Activated CD4-positive, alpha-beta T cell treated with anti-CD3 and anti-CD28 coated beads, Interleukin-2, amount 50 U/mL, for 48 hours (primary cell): ENCODE measurements at regions not wholly inside any gene's neighbourhood (a gene's known extent, or its start where the extent isn't known, plus 50 kb on each side); places are given as distances from the start of the nearest gene placed in this dataset.

ENCODE experiments used
- DNase-seq, 2 experiments: peaks; one replicate each; pipeline ENCODE4 v3.0.0-alpha.2; 2020

DNA sequence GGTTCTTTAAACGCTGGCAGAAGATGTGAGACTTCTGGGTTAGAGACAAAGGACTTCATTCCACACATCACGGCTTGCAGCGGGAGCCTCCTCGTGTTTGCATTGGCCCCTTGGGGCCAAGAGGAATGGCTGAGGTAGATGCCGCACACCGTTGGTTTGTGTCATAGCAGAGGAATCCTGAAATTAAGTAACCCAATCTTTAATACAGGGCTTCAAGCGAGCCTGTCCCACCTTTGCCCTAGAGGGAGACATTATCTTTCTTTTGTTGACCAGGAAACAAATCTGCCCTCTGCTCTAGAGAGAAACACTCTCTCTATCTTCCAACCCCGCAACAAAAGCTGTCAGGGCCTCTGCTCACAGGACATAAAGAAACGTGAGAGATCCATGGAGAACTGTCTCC, 277.5 kb upstream of the ZFP64 start:
- no peak for DNase-seq

DNA sequence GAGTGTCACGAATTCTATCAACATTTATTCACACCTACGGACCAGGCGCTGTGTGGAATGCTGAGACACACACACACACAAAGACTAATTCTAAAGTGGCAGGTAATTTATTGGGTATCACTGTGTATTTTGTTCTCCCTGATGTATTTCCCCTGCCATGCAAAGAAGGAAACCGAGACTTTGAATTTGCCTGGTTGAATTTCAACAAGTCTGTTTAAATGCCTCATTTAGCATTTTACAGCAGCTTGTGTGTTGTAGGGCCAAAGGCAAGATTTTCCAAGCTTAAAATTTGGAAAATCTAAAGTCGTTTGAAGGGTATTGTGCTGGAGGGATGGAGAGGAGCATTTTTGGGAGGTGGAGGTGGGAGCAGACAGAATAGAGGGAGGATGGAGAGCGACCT, 274.4 kb upstream of the ZFP64 start:
- DNase-seq = no peak

DNA sequence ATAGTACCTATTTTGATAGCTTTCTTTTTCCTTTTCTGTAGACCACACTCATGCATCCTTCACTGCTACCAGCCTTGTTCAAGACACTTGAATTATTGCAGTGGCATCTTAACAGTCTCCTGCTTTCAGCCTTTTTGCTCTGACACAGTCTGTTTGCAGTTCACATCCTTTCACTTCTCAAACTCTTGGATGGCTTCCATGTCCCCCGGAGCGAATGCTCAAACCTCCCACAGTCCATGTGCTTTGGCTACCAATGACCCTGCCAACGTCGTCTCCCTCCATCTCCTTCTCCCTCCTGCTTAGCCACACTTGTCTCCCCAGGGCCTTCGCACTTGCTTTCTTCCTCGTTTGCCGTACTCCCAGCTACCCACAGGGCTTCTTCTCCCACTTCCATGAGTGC, 270.0 kb upstream of the ZFP64 start:
- DNase-seq = no peak

DNA sequence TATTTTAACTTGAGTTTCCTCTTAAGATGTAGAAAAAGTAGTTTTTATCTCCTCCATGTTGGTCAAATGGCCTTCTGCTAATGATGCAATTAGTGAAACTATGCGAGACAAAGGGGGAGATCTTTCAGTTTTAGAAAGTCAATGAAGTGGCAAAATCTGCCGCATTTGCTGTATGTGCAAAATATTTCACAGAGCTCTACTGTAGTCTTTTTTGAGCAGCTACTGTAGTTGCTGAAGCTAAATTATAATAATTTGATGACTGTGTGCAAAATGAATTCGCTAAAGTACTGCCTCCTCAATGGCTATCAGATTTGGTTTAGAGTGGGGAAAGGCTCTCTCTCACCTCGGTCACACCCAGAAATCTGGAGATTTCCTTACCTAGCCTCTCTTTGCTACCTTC, 267.6 kb upstream of the ZFP64 start:
- DNase-seq = no peak

DNA sequence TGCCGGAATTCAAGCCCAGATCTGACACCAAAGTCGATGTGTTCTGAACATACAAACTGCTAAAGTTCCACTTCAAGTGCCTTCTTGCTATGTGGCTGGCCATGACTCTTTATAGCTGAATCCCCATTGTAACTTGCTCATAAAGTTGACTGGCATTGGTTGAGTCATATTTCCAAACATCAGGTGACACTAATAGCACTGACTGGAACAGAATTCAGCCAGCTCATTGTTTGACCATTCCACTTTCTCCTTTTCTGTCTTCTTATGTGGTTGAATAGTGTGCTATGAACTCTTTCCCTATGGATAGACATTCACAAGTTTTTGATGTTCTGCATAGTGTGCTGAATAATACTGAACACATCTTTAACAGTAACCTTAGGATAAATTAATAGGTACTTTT, 266.2 kb upstream of the ZFP64 start:
- no peak for DNase-seq

DNA sequence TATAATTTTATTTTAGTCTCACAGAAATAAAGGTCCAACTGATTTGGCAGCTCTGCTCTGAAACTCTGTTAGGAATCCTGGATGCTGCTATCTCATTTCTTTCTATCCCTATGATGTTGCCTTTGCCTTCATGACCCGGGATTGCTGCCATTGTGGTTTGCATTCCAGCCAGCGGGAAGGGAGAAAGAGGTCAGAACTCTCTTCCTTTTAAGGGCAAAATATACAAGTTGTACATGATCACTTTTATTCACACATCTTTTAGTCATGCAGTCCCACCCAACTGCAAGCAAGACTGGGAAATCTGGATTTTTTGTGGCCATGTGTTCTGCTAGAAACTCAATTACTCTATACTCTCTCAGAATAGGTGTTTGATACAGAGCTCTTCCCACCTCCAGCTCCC, 263.1 kb upstream of the ZFP64 start:
- DNase-seq = no peak

DNA sequence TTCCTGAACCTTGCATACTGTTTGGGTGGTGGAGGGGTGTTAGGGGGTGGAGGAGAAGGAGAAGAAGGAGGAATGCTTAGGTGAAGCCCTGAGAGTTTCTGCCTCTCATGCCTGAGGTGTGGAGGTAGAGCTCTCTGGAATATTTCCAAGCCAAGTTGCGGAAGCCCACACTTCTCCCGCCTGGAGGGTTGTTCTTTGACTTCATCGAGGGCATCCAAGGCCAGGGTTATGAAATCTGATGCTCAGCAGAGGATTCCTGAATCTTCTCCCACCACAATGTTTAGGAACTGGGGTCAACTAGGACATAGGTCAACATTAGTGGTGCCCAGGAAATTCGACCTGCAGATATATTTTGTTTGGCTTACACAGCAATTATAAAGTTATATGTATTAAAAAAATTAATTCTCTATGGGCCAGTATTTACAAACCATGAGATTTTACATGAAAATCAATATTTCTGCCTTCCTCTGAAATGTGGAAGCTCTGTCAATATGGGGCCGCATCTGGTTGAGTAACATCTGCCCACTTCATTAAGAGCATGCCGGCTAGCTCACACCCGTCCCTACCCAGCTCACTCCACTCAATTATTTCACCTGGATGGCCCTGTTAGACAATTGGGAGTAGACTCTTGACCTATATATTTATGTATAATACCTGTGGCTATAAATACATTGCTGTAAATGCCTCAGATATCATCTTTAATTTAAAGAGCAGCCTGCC, 257.1 kb upstream of the ZFP64 start:
- DNase-seq = no peak

DNA sequence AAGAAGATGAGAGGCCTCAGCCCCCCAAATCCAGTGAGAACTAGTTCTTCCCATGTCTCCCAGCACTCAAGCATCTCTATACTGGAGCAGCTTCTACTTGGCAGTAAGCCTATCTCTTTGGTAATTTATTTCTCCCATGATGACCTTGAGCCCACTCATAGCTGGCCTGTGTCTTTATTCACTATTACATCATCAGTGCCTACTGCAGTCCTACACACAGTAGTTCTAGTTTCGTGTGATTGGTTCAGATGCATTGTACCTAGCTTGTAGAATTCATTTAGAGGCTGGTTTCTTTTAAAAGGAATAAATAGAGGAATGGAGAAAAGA, 255.6 kb upstream of the ZFP64 start:
- no peak for DNase-seq

DNA sequence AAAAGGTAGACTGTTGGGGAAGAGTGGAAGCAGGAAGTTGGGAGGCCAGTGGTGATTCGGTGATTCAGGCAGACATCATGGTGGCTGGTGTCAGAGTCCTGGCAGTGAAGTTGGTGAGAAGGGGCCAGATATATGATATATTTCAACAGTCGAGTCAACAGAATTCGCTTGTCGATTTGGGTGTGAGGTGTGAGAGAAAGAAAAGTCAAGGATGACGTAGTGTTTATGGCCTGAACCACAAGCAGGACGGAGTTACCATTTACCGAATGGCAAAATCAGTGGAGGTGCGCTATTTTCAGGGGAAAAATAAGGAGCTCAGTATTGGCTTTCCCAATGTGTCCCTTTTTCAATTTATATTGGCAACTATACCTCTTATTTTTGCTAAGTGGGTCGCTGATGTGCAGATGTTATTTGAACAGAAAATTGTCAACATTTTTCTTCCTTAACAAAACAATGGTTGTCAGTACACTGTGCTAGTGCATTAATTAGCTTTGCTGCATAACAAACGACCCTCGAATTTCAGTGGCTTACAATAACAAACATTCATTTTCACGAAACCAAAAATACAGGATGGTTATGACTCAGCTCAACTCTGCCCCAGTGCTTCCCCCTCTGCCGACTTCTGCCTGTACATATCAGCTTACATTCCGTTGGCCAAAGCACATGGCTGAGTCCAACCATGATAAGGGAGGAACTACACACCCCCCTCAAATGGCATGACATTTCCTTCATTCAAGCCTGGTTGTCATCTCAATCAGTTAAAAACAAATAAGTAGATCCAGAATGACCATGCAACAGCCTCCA, 255.0 kb upstream of the ZFP64 start:
- no peak for DNase-seq

DNA sequence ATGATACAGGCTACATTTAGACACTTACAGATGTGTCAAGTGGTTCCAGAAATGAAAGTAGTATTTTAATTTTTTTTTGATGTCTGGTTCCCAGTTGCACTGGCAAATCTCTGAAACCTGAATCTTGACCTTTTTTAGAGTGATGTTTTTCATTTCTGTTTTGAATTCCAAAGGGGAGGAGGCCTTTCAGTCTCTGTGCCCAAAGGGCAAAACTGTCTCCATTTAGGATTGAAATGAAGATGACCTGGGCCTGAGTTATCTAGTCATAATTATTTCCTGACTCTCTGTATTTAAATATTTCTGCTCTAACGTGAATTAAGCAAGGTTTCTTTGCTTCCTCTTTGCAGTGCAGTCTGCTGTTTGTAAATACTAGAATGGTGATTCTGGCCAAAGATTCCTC, 252.9 kb upstream of the ZFP64 start:
- DNase-seq = no peak

DNA sequence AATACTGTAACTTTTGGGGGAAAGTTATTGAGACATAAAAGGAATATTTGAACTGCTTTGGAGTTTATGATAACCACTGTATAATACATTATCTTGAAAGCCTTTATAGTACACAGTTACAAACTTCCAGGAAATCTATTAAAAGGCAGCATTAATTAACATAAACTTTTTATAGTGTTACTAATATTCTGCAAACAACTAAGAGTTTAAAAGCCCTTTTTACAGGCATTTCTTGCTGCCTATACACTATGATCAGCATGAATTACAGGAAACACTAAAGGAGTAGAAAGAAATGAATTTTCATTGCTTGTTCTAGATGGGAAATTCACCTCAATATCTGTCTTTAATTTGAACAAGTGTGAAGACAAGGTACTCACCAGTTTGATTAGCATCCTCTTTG, 252.3 kb upstream of the ZFP64 start:
- DNase-seq = no peak

DNA sequence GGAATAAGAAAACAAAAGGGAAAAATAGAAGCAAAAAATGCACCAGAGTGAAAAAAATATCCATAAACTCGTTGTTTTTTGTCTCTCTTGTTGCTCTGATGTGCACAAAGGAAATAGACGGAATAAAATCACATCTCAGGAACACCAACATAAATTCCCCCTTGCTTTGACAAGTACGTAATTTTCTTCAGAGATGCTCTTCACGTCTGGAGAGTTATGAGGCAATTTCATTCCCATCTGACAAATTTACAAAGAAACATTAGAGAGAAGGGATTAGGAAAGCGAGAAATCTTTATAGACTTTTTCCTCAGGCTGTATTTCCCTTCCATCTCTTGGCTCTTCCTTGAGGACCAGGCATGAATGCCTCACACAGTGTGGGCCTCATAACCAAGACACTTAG, 250.1 kb upstream of the ZFP64 start:
- no peak for DNase-seq

DNA sequence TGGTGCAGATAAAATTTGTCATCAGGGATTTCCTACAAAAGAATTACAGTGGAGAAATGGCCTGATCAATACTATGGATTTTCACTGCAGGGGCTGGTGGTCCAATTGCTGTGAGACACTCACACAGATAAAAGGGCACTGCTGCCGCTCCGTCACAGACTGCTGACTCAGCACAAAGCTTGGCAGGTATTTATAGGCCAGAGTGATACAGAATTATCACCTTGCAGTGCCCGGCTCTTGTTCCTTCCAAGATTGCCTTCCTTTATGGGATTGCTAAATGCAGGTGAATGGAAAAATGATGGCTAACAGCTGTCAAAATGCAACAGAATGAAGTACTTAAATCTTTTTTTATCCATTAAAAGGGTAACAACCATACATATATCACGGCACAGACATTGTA, 247.8 kb upstream of the ZFP64 start:
- DNase-seq = no peak

DNA sequence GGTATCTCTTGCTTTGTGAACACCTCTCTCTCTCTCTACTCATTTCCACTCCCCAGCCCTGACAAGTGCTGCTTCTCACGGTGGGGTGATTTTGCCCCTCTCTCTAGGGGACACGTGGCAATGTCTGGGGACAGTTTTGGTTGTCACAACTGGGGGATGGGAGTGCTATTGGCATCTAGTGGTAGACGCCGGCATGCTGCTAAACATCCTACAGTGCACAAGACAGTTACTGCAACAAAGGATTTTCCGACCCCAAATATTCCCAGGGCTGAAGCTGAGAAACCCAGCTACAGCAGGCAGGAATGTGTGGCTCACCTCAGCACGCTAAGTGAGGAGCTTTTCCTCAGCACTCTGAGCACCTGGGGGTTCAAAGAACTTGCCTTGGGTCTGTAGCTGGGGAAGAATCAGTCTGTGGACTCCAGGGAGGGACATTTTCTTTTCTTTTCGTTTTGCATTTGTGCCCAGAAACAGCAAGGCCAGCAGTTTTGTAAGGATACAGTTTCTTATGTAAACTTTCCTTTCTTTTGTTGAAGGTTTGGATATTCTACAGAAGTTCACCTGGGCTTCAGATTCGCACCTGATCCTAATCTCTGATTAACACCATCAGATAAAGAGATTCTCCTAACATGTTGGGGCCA, 246.9 kb upstream of the ZFP64 start:
- no peak for DNase-seq

DNA sequence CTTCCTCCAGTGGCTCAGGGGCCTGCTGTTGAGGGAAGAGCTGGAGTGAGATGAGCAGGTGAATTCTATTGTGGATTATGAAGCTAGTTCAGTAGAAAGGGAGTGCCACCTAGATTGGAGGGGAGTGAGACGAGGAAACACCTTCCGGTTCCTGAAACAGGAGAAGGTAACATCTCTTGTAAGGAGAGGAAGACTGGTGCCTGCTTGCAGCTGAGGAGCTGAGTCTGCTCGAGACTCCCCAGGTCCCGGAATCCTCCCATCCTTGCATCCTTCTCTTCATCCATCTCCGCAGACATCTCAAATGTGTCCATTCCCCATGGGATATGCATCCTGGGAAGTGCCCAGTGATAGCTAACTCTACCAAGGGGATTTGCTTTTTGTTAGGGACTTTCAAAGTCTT, 242.9 kb upstream of the ZFP64 start:
- no peak for DNase-seq

DNA sequence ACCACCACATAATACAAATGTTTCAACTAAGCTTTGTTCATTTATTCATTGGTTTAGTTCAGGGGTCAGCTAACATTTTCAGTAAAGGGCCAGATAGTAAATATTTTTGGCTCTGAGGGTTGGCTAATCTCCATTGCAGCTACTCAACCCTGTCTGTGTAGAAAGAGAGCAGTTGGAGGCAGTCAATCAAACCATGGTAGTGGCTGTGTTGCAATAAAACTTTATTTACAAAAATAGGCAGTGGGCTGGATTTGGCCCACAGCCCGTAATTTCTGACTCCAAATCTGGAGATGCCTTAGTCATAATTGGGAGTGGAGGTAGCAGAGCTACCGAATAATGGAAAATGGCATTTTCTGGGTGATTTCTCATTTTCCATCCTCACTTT, 242.5 kb upstream of the ZFP64 start:
- DNase-seq = no peak

DNA sequence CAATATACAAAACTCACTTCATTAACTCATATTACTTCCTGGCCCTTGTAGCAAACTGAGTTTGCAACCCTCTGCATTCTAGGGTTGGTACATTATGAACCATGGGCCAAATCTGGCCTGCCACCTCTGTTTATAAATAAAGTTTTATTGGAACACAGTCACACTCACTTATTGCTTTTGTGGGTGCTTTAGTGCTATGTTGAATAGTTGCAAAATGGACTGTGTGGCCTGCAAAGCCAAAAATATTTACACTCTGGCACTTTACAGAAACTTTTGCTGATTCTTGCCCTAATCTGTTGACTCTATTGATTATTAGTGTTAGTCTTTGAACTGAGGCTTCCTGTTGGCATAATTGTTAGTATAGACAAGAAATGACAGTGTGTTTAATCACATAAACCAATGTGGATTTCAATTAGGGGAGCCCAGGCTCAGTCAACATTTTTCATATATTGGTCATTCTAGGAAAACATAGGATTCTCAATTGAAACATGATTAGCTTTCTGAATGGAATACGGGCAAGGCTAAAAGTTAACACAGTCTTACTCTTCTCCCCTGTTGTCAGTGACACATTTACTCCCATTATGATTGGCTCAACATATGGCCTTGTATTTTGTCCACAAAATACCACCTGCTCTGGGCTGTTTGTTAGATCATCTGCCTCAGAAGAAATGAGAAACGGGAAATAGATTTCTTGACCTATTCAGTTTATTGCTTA, 241.9 kb upstream of the ZFP64 start:
- DNase-seq = no peak

DNA sequence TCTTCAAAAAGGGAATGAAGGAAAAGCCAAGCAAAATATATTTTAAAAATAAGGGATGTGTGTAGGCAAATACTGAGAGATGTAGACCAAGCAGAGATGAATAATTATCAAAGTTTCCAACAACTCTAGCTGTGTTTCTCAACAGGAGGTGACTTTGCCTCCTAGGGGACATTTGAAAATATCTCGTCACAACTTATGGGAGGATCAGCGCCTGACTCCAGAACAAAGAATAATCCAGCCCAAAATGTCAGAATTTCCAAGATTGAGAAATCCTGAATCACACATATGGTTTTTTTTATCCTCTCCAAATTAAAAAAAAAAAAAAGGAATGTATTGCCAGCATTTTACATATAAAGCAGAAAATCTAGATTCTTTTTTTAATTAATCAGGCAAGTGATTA, 241.2 kb upstream of the ZFP64 start:
- no peak for DNase-seq

DNA sequence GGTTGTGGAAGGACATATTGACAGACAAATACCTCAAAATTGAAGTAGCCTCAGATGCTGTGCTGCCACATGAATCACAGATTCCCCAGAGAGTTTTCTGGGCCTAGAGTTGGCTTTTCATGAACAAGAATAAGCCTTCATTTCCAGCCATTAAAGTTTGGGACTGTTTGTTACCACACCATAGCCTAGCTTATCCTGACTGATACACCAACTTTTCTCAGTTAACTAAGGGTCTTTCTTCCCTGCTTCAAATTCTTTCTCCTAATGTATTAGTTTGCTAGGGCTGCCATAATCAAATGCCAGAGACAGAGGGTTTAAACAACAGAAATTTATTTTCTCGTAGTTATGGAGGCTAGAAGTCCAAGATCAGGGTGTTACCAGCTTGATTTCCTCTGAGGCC, 237.4 kb upstream of the ZFP64 start:
- no peak for DNase-seq

DNA sequence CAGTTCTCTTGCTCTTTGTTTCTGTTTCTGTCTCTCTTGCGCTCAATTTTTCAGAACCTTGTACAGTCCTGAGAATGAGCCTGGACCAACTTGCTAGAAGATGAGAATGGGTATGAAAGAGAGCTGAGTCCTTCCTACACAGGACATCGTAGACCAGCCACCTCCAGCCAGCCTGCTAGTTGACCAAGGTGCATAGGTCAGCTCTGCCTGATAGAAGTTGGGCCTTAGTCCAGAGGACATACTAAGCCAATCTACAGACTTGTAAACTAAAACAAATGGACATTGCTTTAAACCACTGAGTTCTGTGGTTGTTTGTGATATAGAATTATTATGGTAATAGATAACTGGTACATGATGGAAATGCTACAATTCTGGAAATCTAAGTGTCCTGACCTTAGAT, 236.4 kb upstream of the ZFP64 start:
- DNase-seq = no peak

DNA sequence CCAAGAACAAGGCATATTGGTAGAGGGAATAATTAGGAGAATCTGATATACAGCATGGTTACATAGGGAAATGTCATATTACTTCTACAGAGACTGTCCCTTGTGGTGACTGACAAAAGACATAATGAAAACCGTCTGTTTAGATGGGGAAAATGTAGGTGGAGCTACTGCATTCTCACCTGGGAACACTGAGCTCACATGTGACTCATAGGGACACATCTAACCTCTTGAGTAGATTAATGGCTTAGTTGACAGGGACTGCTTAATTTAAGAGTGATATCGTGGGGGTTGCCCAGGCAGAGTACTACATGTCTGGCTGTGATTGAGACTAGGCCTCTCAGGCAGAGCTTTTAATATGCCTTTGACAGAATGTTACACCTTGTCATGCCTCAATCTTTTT, 235.3 kb upstream of the ZFP64 start:
- no peak for DNase-seq

DNA sequence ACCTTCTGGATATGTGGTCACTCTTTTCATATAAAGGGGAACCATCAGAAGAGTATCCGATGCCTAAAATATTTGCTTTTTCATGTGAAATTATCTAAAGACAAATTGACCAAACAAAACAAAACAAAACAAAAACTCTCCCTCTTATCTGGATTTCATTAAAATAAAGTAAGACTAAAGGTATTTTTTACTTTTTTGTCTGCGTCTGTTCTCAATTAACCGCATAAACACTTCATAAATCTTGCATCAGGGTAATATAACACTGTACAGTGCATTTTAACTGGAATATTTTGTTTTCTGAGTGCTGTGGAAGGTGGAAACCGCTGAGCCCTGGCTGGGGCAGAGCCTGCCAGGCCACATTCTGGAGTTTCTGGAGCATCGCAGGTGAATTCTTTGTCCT, 234.1 kb upstream of the ZFP64 start:
- DNase-seq = no peak

DNA sequence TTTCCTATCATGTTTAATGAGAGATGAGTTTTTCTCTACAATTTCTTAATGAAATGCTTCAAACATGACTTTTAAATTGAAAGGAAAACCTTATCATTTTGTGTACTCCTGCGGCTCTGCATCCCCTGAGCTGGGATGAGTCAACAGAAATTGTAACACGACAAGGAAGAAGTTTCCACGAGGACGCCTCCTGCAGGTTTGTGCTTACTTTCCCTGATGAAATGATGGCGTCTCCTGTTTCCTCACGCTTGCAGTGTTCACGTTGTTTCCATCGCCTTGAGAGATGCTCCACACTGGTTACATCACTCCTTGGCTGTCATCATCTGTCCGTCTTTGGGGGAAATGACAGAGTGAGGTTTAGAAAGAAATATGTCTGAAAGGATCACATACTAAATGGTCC, 233.7 kb upstream of the ZFP64 start:
- DNase-seq = no peak
